AG04450 (cell line): ENCODE measurements at regions not wholly inside any gene's neighbourhood (a gene's known extent, or its start where the extent isn't known, plus 50 kb on each side); places are given as distances from the start of the nearest gene placed in this dataset.

Source experiments
- CTCF ChIA-PET: fragments of 300-600, 350-600 bp; formaldehyde crosslinking; extraction: SDS; loops from one replicate; lab custom pipeline; 2022; ENCODE audit warnings: antibody characterized with exemption, inconsistent platforms; lab: Charles Lee
- POLR2A ChIA-PET: fragments of 350-600 bp; formaldehyde crosslinking; extraction: SDS; loops from one replicate; lab custom pipeline; 2021; ENCODE audit warnings: antibody characterized with exemption, inconsistent platforms; lab: Yijun Ruan, JAX
- DNase-seq: peaks from one replicate; pipeline ENCODE4 v3.0.0-alpha.2; 2011; ENCODE audit warnings: low read depth, low spot score
- H3K27ac ChIP-seq: one replicate; pipeline ENCODE4 v1.5.1; 2012; ENCODE audit warnings: low read depth, low read length, control low read depth
- H3K27me3 ChIP-seq: one replicate; pipeline ENCODE4 v1.6.0; 2012; ENCODE audit warnings: low read length; ENCODE audit not compliant: control insufficient read depth, insufficient read depth
- H3K4me3 ChIP-seq: 2 replicates; pipeline ENCODE4 v1.5.1; 2011; ENCODE audit warnings: mild to moderate bottlenecking, low read depth, low read length, control low read depth
- H3K9me3 ChIP-seq: 2 replicates; pipeline ENCODE4 v1.5.1; 2012; ENCODE audit warnings: low read length; ENCODE audit not compliant: control insufficient read depth, insufficient read depth
- TF ChIP-seq, protein P1 (sequence below): IDR thresholded peaks from 2 replicates; pipeline ENCODE4 v1.5.1; 2011; ENCODE audit warnings: low read depth, low read length, control low read depth, inconsistent platforms

DNA sequence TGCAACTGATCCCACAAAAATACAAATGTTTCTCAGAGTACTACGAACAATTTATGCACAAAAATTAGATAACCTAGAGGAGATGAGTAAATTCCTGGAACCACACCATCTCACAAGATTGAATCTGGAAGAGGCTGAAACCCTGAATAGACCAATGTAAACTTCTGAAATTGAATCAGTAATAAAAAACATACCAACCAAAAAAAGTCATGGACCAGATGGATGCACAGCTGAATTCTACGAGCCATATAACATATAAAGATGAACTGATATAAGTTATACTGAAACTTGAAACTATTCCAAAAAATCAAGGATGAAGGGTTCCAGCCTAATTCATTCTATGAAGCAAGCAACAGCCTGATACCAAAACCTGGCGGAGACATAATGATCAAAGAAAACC lies 336.3 kb downstream of the PYDC2 start:
- ChIA-PET POLR2A (no interaction called here), CTCF (no interaction called here)
- Histone ChIP-seq H3K4me3 (no peak overlapping the region), H3K27ac (no peak overlapping the region), H3K27me3 (no peaks in the 10 kb centered on the region), H3K9me3 (peaks cover 11% of the 10 kb centered on the region)
- TF ChIP-seq, protein P1, sequence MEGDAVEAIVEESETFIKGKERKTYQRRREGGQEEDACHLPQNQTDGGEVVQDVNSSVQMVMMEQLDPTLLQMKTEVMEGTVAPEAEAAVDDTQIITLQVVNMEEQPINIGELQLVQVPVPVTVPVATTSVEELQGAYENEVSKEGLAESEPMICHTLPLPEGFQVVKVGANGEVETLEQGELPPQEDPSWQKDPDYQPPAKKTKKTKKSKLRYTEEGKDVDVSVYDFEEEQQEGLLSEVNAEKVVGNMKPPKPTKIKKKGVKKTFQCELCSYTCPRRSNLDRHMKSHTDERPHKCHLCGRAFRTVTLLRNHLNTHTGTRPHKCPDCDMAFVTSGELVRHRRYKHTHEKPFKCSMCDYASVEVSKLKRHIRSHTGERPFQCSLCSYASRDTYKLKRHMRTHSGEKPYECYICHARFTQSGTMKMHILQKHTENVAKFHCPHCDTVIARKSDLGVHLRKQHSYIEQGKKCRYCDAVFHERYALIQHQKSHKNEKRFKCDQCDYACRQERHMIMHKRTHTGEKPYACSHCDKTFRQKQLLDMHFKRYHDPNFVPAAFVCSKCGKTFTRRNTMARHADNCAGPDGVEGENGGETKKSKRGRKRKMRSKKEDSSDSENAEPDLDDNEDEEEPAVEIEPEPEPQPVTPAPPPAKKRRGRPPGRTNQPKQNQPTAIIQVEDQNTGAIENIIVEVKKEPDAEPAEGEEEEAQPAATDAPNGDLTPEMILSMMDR = no peak
- no peak for DNase-seq

DNA sequence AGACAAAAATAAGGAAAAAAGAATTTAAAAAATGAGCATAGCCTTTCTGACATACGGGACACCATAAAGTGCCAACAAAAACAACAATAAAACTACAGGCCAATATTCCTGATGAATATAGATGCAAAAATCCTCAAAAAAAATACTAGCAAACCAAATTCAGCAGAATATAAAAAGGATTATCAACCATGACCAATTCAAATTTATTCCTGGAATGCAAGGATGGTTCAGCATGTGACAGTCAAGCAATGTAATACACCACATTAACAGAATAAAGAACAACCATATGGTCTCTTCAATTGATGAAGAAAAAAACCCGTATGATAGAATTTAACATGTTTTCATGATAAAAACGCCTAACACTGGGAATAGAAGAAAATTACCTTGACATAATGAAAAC lies 341.7 kb downstream of the PYDC2 start:
- Histone ChIP-seq H3K4me3 (no peak overlapping the region), H3K27me3 (no peaks in the 10 kb centered on the region), H3K27ac (no peak overlapping the region), H3K9me3 (peaks cover 24% of the 10 kb centered on the region)
- ChIA-PET CTCF (no interaction called here), POLR2A (no interaction called here)
- TF ChIP-seq, protein P1 = no peak
- DNase-seq = no peak

DNA sequence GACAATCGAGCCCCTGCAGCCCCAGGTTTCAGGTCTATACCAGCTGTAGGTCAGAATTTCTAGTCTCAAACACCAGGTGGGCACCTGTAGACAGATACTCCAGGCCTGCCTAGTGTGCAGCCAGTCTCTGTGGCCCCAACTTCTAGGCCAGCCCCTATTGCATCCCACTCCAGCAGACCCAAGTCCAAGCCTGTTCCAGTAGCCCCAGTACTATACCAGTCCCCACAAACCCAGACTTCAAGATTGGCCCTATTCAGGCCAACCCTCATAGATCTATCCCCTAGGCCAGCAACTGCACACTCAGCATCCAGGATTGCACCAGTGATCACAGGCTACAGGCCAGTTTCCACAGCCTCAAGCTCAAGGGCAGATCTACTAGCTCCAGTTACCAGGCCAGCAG lies 344.0 kb downstream of the PYDC2 start:
- H3K9me3 ChIP-seq = peaks cover 33% of the 10 kb centered on the region
- ChIA-PET CTCF (no interaction called here), POLR2A (no interaction called here)
- no peak overlapping the region for H3K4me3 ChIP-seq
- TF ChIP-seq, protein P1 = no peak
- H3K27me3 ChIP-seq = no peaks in the 10 kb centered on the region
- no peak for DNase-seq
- no peak overlapping the region for H3K27ac ChIP-seq

DNA sequence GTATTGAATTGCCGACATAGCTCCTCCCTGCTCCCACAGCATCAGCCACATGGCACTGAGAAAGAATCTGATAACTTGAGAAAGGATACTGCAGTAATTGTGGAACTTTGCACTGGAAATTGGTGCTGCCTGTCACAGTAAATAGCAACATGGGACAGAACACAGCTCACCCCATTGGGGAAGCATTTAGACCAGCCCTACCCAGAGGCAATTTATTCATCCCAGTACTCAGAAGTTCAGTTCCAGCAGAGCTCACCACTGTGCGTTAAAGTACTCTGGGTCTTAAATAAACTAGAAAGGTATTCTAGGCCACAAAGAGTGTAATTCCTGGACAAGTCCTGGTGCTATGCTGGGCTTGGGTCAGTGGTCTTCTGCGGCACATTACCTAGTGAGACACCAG lies 347.1 kb downstream of the PYDC2 start:
- DNase-seq = no peak
- TF ChIP-seq, protein P1 = no peak
- H3K27me3 ChIP-seq = no peaks in the 10 kb centered on the region
- H3K27ac ChIP-seq = no peak overlapping the region
- H3K9me3 ChIP-seq = peaks cover 29% of the 10 kb centered on the region
- CTCF ChIA-PET = no interaction called here
- POLR2A ChIA-PET = no interaction called here
- H3K4me3 ChIP-seq = no peak overlapping the region

DNA sequence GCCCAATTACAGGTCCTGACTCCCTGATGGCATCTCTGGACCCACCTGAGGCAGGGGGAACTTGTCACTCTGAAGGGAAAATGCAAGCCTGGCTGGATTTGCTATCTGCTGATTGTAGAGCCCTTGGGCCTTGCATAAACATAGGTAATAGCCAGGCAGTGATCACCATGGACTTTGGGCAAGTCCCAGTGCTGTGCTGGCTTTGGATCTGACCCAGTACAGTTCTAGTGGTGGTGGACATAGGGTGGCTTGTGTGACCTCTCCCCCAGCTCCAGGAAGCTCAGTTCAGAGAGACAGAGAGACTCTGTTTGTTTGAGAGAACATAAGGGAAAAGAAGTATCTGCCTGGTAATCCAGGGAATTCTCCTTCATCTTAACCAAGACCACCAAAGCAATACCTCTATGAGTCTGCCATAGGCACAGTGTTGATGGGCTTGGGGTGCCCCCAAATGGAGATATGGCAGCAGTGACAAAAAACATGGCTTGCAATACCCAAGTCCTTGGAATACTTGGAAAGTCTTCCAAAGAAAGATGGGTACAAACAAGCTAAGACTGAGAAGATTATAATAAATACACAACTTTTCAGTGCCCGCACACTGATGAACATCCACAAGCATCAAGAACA lies 348.5 kb downstream of the PYDC2 start:
- H3K27ac ChIP-seq = no peak overlapping the region
- H3K9me3 ChIP-seq = peaks cover 26% of the 10 kb centered on the region
- TF ChIP-seq, protein P1 = no peak
- no peak overlapping the region for H3K4me3 ChIP-seq
- CTCF ChIA-PET = interaction anchor here (0.8 kb wide), 1 partner anchor 1004 kb away, joined by 4 read pairs; no protein-coding TSS in a partner anchor
- no peak for DNase-seq
- POLR2A ChIA-PET = no interaction called here
- H3K27me3 ChIP-seq = no peaks in the 10 kb centered on the region
